GM12892 (cell line): ENCODE measurements at regions not wholly inside any gene's neighbourhood (a gene's known extent, or its start where the extent isn't known, plus 50 kb on each side); places are given as distances from the start of the nearest gene placed in this dataset.

ENCODE experiments used
- DNase-seq: peaks from one replicate; pipeline ENCODE4 v3.0.0; 2011; ENCODE audit not compliant: insufficient read length
- FAIRE-seq: peaks from 2 replicates; lab custom pipeline; 2011; peaks lifted over from hg19 to GRCh38; lab: Jason Lieb, UNC
- POLR2A ChIP-seq: IDR thresholded peaks from 2 replicates; pipeline ENCODE4 v1.6.1; 2011; ENCODE audit warnings: low read depth, low read length, control low read depth
- POLR2AphosphoS5 ChIP-seq: IDR thresholded peaks from 2 replicates; pipeline ENCODE4 v1.6.1; 2011; ENCODE audit warnings: low read depth, low read length, control low read depth
- TAF1 ChIP-seq: IDR thresholded peaks from 2 replicates; pipeline ENCODE4 v1.6.1; 2011; ENCODE audit warnings: low read depth, mild to moderate bottlenecking, control low read depth, low read length, borderline replicate concordance

- FAIRE-seq (no peak), DNase-seq (no peak)
- TF ChIP-seq POLR2AphosphoS5: no peak
- no peak for TF ChIP-seq POLR2A
- no peak for TF ChIP-seq TAF1
Observed at GRCh38 chr2:139669675-139670074, 889.5 kb upstream of the NXPH2 start.

GRCh38 chr2:139652385-139652784 is 872.2 kb upstream of the NXPH2 start:
- FAIRE-seq (no peak), DNase-seq (no peak)
- TF ChIP-seq POLR2AphosphoS5 (no peak), TAF1 (no peak), POLR2A (no peak)

- TF ChIP-seq POLR2AphosphoS5 (no peak), POLR2A (no peak), TAF1 (no peak)
- FAIRE-seq (no peak), DNase-seq (no peak)
Observed at GRCh38 chr2:139645617-139646016, 865.4 kb upstream of the NXPH2 start.

- FAIRE-seq: no peak
- no peak for TF ChIP-seq TAF1
- no peak for TF ChIP-seq POLR2A
- TF ChIP-seq POLR2AphosphoS5: no peak
- no peak for DNase-seq
Observed at GRCh38 chr2:139643139-139643538, 862.9 kb upstream of the NXPH2 start.

- DNase-seq (no peak), FAIRE-seq (no peak)
- TF ChIP-seq TAF1: no peak
- TF ChIP-seq POLR2A: no peak
- no peak for TF ChIP-seq POLR2AphosphoS5
Observed at GRCh38 chr2:139631966-139632365, 851.8 kb upstream of the NXPH2 start.

- DNase-seq: no peak
- no peak for FAIRE-seq
- no peak for TF ChIP-seq POLR2A
- no peak for TF ChIP-seq POLR2AphosphoS5
- TF ChIP-seq TAF1: no peak
Observed at GRCh38 chr2:139628931-139629330, 848.7 kb upstream of the NXPH2 start.

GRCh38 chr2:139626128-139626527 is 845.9 kb upstream of the NXPH2 start:
- TF ChIP-seq TAF1: no peak
- TF ChIP-seq POLR2A: no peak
- no peak for TF ChIP-seq POLR2AphosphoS5
- no peak for FAIRE-seq
- no peak for DNase-seq

GRCh38 chr2:139622691-139623090 is 842.5 kb upstream of the NXPH2 start:
- FAIRE-seq (no peak), DNase-seq (no peak)
- TF ChIP-seq POLR2A: no peak
- TF ChIP-seq TAF1: no peak
- no peak for TF ChIP-seq POLR2AphosphoS5

- no peak for FAIRE-seq
- TF ChIP-seq POLR2A (no peak), POLR2AphosphoS5 (no peak), TAF1 (no peak)
- DNase-seq: no peak
Observed at GRCh38 chr2:139617747-139618146, 837.6 kb upstream of the NXPH2 start.

GRCh38 chr2:139613264-139613663 is 833.1 kb upstream of the NXPH2 start:
- DNase-seq: no peak
- FAIRE-seq: no peak
- no peak for TF ChIP-seq TAF1
- TF ChIP-seq POLR2A: no peak
- TF ChIP-seq POLR2AphosphoS5: no peak

- no peak for DNase-seq
- no peak for TF ChIP-seq TAF1
- TF ChIP-seq POLR2AphosphoS5: no peak
- no peak for TF ChIP-seq POLR2A
- no peak for FAIRE-seq
Observed at GRCh38 chr2:139610512-139610911, 830.3 kb upstream of the NXPH2 start.

- FAIRE-seq (no peak), DNase-seq (no peak)
- TF ChIP-seq TAF1: no peak
- TF ChIP-seq POLR2A: no peak
- no peak for TF ChIP-seq POLR2AphosphoS5
Observed at GRCh38 chr2:139609109-139609508, 828.9 kb upstream of the NXPH2 start.

- FAIRE-seq: no peak
- DNase-seq: no peak
- no peak for TF ChIP-seq POLR2A
- no peak for TF ChIP-seq POLR2AphosphoS5
- no peak for TF ChIP-seq TAF1
Observed at GRCh38 chr2:139605668-139606067, 825.5 kb upstream of the NXPH2 start.

- FAIRE-seq (no peak), DNase-seq (no peak)
Observed at GRCh38 chr2:139600166-139600565, 820.0 kb upstream of the NXPH2 start.

More at GRCh38 chr2:139600166-139600565, 820.0 kb upstream of the NXPH2 start:
- TF ChIP-seq POLR2A: no peak
- TF ChIP-seq POLR2AphosphoS5: no peak
- TF ChIP-seq TAF1: no peak
